ENCODE measurements at regions not wholly inside any gene's neighbourhood (a gene's known extent, or its start where the extent isn't known, plus 50 kb on each side); places are given as distances from the start of the nearest gene placed in this dataset.

DNA sequence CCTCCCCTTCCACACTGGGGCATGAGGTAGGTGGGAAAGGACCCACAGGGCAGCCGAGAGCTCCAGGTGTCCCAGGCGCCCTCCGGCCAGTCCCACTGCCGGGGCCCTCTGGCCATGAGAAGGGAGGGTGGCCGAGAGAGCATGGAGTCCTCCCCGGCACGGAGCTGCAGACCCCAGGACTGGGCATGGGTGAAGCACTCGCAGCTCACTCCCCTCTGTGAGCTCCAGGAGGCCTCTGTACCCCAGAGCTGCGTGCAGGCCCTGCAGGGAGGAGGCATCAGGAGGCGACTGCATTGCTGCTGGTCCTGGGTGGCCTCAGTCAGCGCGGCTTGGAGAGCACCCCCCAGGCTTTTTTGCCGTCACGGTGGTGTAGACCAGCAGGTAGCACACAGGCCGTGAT is 80.1 kb upstream of the TTC34 start:
- ATAC-seq = no peak

DNA sequence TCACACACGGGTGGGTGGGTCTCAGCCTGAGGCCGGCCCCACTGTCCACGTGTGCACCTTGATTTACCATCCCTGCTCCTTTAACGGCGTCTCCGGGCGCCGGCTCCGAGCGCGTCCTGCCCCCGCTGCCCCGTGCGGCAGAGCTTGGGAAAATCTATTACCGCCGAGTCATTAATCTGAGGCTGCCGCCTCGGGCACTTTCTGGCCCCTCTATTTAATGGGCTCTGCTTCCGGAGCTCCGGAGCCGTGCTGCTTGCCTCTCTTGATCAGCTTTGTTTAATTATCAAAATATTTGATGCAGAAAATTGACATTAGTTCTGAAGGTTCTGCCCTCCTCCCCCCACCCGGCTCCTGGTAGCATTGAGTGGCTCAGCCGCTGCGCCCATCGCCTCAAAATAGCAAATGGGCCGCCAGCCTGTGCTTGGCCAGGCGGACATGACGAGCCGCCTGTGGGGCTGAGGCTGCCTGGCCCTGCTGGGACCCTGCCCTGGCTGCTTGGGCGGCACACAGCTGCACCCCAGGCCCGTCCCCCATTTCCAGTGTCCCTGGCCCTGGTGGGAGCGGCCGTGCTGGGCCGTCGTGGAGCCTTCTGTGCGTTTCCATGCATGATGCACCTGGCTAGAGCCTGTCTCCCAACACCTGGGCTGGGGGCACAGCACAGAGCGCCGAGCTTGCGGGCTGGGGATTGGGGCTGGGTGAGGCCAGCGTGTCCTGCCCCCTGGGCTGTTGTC is 81.6 kb upstream of the TTC34 start:
- H3K27ac Mint-ChIP-seq = no peak overlapping the region
- intact Hi-C loops (cut with micrococcal nuclease) = no loop called here
- no peaks in the 10 kb centered on the region for H3K27me3 Mint-ChIP-seq
- POLR2A ChIA-PET = interaction anchor here (0.6 kb wide), 1 partner anchor 357 kb away, joined by 3 read pairs; no protein-coding TSS in a partner anchor
- ATAC-seq (no peak), DNase-seq (no peak)
- H3K4me1 Mint-ChIP-seq (ENCODE audit: low read depth) = no peaks in the 10 kb centered on the region
- H3K9me3 Mint-ChIP-seq = no peaks in the 10 kb centered on the region
- no peaks in the 10 kb centered on the region for H3K36me3 Mint-ChIP-seq (ENCODE audit: low read depth)
- TF ChIP-seq, protein P1, sequence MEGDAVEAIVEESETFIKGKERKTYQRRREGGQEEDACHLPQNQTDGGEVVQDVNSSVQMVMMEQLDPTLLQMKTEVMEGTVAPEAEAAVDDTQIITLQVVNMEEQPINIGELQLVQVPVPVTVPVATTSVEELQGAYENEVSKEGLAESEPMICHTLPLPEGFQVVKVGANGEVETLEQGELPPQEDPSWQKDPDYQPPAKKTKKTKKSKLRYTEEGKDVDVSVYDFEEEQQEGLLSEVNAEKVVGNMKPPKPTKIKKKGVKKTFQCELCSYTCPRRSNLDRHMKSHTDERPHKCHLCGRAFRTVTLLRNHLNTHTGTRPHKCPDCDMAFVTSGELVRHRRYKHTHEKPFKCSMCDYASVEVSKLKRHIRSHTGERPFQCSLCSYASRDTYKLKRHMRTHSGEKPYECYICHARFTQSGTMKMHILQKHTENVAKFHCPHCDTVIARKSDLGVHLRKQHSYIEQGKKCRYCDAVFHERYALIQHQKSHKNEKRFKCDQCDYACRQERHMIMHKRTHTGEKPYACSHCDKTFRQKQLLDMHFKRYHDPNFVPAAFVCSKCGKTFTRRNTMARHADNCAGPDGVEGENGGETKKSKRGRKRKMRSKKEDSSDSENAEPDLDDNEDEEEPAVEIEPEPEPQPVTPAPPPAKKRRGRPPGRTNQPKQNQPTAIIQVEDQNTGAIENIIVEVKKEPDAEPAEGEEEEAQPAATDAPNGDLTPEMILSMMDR (IDR thresholded peaks at IDR 0.05) = no peak
- CTCF ChIA-PET = no interaction called here
- H3K4me3 Mint-ChIP-seq = no peak overlapping the region

More for the DNA sequence above, 80.1 kb upstream of the TTC34 start:
- H3K4me3 Mint-ChIP-seq = no peak overlapping the region
- H3K9me3 Mint-ChIP-seq = no peaks in the 10 kb centered on the region
- H3K4me1 Mint-ChIP-seq (ENCODE audit: low read depth) = no peaks in the 10 kb centered on the region
- DNase-seq = no peak
- TF ChIP-seq, protein P1 (IDR thresholded peaks at IDR 0.05) = no peak
- intact Hi-C loops (cut with micrococcal nuclease) = no loop called here
- ChIA-PET CTCF (no interaction called here), POLR2A (no interaction called here)
- H3K27me3 Mint-ChIP-seq = no peaks in the 10 kb centered on the region
- no peaks in the 10 kb centered on the region for H3K36me3 Mint-ChIP-seq (ENCODE audit: low read depth)
- H3K27ac Mint-ChIP-seq = no peak overlapping the region

DNA sequence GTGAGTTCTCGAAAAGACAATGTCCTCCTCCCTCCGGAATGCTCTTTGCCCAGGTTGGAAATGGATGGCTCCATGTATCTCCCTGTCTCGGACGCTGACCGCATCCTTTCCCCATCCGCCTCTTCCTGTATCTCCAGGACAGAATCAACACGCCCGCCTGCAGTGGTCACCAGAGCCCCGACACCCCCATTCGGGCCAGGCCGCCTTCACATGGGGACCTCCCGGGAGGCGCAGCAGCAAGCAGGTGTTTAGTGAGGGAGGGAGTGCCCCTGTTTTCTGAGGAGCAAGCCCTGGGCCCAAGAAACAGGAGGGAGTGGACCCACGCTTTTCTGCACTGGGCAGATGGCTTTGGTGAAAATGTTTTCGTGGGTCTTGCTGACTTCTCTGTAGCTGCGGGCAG is 83.5 kb upstream of the TTC34 start:
- POLR2A ChIA-PET = no interaction called here
- Mint-ChIP-seq H3K4me3 (no peak overlapping the region), H3K4me1 (ENCODE audit: low read depth) (peaks cover 3% of the 10 kb centered on the region), H3K27ac (no peak overlapping the region), H3K9me3 (no peaks in the 10 kb centered on the region), H3K36me3 (ENCODE audit: low read depth) (no peaks in the 10 kb centered on the region), H3K27me3 (peaks cover 7% of the 10 kb centered on the region)
- intact Hi-C loops (cut with micrococcal nuclease) = no loop called here
- no peak for ATAC-seq
- CTCF ChIA-PET = no interaction called here
- no peak for DNase-seq
- TF ChIP-seq, protein P1 (IDR thresholded peaks at IDR 0.05) = no peak

DNA sequence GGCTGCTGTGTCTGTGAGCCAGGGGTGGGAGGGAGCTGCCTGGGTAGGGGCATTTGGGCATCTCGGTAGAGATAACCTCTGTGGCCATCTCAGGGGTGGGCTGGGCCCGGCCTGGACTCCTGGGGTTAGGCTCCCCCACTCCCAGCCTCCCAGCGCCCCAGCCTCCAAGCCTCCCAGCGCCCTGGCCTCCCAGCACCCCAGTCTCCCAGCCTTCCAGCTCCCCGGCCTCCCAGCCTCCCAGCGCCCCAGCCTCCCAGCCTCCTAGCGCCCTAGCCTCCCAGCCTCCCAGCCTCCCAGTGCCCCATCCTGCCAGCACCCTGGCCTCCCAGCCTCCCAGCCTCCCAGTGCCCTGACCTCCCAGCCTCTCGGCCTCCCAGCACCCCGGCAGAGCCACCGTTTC is 85.1 kb upstream of the TTC34 start:
- TF ChIP-seq, protein P1 (IDR thresholded peaks at IDR 0.05) = no peak
- peaks cover 3% of the 10 kb centered on the region for H3K4me1 Mint-ChIP-seq (ENCODE audit: low read depth)
- ChIA-PET POLR2A (no interaction called here), CTCF (no interaction called here)
- peaks cover 7% of the 10 kb centered on the region for H3K27me3 Mint-ChIP-seq
- intact Hi-C loops (cut with micrococcal nuclease) = no loop called here
- no peaks in the 10 kb centered on the region for H3K36me3 Mint-ChIP-seq (ENCODE audit: low read depth)
- no peak for DNase-seq
- no peak for ATAC-seq
- no peak overlapping the region for H3K27ac Mint-ChIP-seq
- no peaks in the 10 kb centered on the region for H3K9me3 Mint-ChIP-seq
- H3K4me3 Mint-ChIP-seq = no peak overlapping the region

DNA sequence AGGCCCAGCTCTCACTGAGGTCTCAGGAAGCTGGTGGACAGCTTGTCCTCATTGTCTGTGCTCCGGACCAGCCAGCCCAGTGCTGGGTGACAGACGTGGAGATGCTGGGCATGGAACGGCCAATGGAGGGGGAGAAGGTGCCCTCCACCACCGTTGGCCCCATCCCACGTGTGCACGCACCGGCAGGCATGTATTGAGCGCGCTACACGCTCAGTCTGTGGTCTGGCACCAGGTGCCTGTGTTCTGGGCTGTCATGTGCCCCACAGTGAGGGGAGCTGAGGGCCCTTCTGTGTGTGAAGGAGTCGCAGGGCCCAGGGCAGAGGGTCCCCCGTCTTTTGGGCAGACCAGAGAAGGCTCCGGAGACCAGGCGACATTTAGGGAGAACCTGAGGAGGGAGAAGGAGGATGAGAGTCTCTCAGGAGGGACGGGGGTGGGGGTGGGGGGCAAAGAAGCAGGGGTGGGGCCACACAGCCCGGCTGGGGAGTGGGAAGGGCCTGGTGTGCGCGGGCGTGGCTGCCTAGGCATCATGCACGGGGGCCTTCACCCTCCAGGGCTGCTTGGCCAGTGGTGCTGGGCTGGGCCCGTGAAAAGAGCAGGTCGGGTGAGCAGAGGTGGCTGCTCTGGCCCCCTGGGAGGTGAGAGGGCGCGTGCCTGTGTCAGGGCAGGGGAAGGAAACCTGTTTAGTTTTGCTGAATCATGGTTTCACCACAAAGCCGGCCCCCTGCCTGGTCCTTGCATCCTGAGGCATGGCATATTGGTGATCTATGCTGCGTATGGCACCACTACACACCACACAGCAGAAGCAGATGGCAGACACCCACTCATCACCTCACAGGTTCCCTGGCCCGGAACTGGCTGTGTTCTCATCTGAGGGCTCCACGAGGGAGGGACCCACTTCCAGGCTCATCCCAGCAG is 86.7 kb upstream of the TTC34 start:
- Mint-ChIP-seq H3K36me3 (ENCODE audit: low read depth) (no peaks in the 10 kb centered on the region), H3K27ac (no peak overlapping the region), H3K27me3 (peaks cover 7% of the 10 kb centered on the region), H3K4me1 (ENCODE audit: low read depth) (peaks cover 3% of the 10 kb centered on the region), H3K9me3 (no peaks in the 10 kb centered on the region), H3K4me3 (no peak overlapping the region)
- intact Hi-C loops (cut with micrococcal nuclease) = no loop called here
- DNase-seq (peak; percentile 8), ATAC-seq (peak; percentile 45)
- CTCF ChIA-PET = no interaction called here
- TF ChIP-seq, protein P1 (IDR thresholded peaks at IDR 0.05) = no peak
- POLR2A ChIA-PET = no interaction called here
